NCI-H510A (cell line): ENCODE measurements at regions not wholly inside any gene's neighbourhood (a gene's known extent, or its start where the extent isn't known, plus 50 kb on each side); places are given as distances from the start of the nearest gene placed in this dataset.
"Not testable (repeated sequence)": the region's sequence is repeated elsewhere in the genome, so short reads cannot be mapped to it uniquely, and the experiment has no call there.

Experiments
- DNase-seq: peaks from one replicate; lab custom pipeline; 2025; lab: John Stamatoyannopoulos, UW

GRCh38 chr10:30697806-30698205 is 68.3 kb upstream of the LYZL2 start:
- no peak for DNase-seq

- DNase-seq = not testable (repeated sequence)
These were observed 67.7 kb upstream of the LYZL2 start for GRCh38 chr10:30697221-30697620.

DNA sequence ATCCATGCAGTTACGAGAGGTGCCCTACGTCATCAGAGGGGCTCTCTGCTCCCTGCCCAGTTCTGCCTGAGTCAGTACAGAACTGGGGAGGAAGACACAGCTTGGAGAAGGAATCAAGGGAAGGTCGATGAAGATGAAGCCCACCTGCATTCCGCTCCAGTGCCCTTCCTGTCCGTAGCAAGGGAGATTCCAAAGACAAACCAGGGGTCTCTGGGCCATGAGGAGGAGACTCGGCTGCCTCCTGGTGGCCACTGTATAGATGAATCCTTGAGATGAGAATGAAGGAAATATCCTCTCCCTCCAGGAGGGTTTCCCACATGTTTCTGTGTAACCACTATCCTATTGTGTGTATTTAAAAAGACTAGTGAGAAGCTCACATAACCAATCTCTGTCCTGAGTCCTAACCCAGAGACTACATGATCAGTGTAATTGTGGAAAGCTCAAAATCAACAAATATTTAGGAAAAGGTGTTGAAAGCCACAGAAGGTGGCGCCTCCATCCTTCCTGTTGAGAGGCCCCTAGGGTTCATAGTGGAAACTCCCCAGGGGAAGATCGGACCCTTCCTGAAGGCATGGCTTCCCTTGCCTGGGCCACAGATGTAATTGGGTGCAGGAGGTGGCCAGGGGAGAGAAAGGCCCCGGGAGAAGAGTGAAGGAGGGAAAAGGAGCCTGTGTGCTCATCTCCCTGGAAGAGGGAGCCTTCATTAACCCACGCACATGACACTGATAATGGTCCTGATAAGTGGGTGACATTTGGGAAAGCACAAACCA is 67.0 kb upstream of the LYZL2 start:
- DNase-seq = not testable (repeated sequence)

- not testable (repeated sequence) for DNase-seq
These were observed 66.1 kb upstream of the LYZL2 start for GRCh38 chr10:30695481-30696236.

GRCh38 chr10:30694518-30695228 is 65.1 kb upstream of the LYZL2 start:
- DNase-seq = no peak

DNA sequence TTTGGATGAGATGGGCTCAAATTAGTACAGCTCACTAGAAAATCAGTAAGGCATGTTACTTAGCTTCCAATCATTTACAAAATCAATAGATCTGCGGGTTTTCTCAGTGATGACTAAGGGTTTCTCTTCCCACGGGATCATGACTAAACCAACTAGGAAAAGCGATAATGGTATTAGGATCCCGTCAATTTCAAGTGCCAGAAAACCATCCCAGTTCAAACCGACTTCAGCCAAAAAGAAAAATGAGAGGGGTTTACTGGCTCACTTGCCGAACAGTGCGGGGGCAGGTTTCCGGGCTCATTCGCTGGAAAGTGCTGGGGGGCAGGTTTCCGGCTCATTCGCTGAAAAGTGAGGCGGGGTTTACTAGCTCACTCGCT is 62.1 kb upstream of the LYZL2 start:
- no peak for DNase-seq

- not testable (repeated sequence) for DNase-seq
These were observed 61.5 kb upstream of the LYZL2 start for GRCh38 chr10:30690948-30691638.

DNA sequence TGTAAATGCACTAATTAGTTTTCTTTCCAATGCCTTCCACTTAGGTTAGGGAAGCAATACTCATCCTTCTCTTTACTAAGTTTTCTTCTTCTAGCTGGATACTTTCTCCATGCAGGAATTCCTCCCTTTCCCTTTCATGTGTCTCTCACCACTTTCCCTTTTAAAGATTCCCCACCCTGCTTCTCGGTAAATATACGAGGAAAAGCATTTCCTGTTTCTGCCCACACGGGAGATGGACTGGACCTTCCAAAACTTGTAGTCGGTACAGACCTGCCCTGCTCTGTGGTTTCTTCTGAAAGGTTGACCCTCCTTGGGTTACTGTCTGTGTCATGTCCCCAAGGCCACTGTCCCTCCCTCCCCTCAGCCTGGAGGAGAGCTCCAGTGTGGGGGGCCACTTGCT is 58.9 kb upstream of the LYZL2 start:
- DNase-seq = no peak

- no peak for DNase-seq
These were observed 58.2 kb upstream of the LYZL2 start for GRCh38 chr10:30687698-30688213.

DNA sequence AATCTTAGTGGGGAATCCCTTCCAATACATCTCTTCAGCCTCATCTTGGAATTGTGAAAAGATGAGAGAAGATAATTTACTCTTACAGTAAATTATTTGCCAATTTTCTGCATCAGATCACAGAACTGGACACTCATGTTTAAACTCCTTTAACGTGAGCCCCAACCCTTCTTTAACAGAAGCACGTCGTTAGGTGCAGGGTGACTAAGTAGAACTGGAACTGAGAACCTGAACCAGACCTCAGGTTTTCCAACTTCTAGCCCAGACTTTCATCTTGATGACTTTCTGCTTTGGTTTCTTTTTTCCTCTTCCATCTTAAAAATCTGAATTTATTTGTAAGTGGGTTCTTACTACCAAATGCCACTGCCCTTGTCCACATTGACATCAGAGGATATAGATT is 57.2 kb upstream of the LYZL2 start:
- no peak for DNase-seq

DNA sequence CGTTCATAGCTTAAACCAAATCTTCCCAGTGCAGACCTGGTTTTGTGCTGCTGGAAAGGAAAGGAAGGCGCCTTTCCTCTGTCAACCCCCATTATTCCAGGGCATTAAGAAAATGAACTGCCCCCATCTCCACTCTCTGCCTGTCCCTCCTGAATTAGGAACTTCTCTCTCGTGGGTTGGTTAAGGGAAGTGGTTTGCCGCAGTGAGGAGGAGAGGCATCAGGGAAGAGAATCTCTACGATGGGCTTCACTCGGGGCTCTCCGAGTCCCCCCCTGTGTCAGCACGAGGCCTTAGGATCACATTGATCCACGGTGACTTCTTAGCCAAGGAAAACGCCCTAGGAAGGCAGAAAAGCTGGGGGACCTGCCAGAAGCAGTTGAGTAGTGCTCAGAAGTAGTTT is 53.9 kb upstream of the LYZL2 start:
- no peak for DNase-seq

- not testable (repeated sequence) for DNase-seq
These were observed 53.0 kb upstream of the LYZL2 start for GRCh38 chr10:30682377-30683199.

DNA sequence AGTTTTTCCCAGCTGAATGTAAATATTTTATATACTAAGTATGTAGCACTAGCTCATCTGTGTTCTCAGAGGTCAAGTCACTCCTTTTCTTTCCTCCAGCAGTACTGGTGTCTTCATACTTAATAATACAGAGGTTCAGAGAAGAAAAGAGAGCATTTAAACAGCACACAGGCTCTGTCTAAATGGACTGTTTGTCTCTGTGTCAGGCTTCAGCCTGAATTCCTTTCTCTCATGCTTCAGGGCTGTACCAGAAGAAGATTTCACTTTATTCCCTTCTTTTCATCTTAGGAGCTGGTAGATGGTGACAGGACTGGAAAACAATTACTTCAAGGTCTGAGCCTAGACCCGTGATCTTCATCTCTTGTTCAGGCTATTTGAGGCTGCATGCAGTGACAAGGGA is 51.4 kb upstream of the LYZL2 start:
- DNase-seq = no peak
